ENCODE measurements at regions not wholly inside any gene's neighbourhood (a gene's known extent, or its start where the extent isn't known, plus 50 kb on each side); places are given as distances from the start of the nearest gene placed in this dataset.

DNA sequence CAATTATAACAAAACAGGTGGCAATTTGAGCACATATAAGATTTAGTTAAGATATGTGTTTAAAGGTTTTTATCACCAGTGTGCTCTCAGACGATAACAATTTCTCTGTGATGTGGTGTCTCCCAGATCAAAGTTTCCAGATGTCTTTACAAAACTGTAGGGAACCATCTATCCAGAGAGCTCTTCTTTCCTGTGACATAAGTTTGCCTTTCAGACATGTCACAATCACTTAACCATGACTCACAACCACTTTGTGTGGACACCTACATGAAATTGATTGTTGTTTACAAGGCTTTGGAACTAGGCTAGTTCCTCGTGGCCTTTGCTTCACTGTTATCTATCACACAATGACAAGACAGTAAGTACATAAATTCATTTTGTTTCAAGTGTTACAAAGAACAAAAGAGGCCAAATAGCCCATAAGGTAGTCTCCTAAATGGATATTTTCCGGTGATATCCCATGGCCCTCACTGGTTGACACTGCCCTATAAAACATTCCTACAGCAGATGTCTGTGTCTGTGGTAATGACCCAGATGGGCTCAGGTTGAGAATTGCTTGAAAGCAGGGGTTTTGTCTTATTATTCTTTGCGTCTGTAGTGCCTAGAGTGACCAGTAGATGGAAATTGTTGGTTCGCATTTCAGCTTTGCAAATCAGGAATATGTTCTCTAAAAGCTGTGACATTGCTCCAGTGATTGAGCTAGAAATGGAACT lies 297.8 kb upstream of the FAM241A start:
- Histone ChIP-seq H3K79me2 (ENCODE audit: insufficient read depth, low read length) (no peaks in the 10 kb centered on the region), H3K9me3 (replicated peaks in 1 of 2; ENCODE audit: control insufficient read depth in 1 of 2, insufficient read depth in 1 of 2, low read length in 2 of 2) (no peaks in the 10 kb centered on the region), H3K4me3 (replicated peaks in 1 of 3; ENCODE audit: low read depth in 2 of 3, low read length in 3 of 3) (no peak overlapping the region), H4K20me1 (ENCODE audit: insufficient read depth, low read length) (no peaks in the 10 kb centered on the region), H3K27me3 (ENCODE audit: control insufficient read depth in 2 of 2, insufficient read depth in 2 of 2, low read length in 2 of 2) (no peaks in the 10 kb centered on the region), H3K9ac (ENCODE audit: insufficient read depth, low read length, poor library complexity, severe bottlenecking) (no peak overlapping the region), H3K36me3 (replicated peaks in 1 of 2; ENCODE audit: control insufficient read depth in 1 of 2, insufficient read depth in 2 of 2, low read length in 2 of 2) (no peaks in the 10 kb centered on the region), H3K4me1 (ENCODE audit: control insufficient read depth in 1 of 2, insufficient read depth in 2 of 2, low read length in 2 of 2) (no peaks in the 10 kb centered on the region), H3K27ac (ENCODE audit: low read depth in 1 of 2, low read length in 2 of 2) (no peak overlapping the region), H2AFZ (ENCODE audit: insufficient read depth, low read depth, low read length, poor library complexity, severe bottlenecking) (no peak overlapping the region), H3K4me2 (replicated peaks; ENCODE audit: extremely low read depth, low read length, poor library complexity, severe bottlenecking) (no peak overlapping the region)
- no peak overlapping the region for H3K4me3 Mint-ChIP-seq
- intact Hi-C loops (cut with micrococcal nuclease) = no loop called here
- H3K9me3 Mint-ChIP-seq = peaks cover 0 to 3% (median 0%) of the 10 kb centered on the region in 7 donors
- H3K4me1 Mint-ChIP-seq = no peaks in the 10 kb centered on the region
- TF ChIP-seq, protein P1, sequence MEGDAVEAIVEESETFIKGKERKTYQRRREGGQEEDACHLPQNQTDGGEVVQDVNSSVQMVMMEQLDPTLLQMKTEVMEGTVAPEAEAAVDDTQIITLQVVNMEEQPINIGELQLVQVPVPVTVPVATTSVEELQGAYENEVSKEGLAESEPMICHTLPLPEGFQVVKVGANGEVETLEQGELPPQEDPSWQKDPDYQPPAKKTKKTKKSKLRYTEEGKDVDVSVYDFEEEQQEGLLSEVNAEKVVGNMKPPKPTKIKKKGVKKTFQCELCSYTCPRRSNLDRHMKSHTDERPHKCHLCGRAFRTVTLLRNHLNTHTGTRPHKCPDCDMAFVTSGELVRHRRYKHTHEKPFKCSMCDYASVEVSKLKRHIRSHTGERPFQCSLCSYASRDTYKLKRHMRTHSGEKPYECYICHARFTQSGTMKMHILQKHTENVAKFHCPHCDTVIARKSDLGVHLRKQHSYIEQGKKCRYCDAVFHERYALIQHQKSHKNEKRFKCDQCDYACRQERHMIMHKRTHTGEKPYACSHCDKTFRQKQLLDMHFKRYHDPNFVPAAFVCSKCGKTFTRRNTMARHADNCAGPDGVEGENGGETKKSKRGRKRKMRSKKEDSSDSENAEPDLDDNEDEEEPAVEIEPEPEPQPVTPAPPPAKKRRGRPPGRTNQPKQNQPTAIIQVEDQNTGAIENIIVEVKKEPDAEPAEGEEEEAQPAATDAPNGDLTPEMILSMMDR (IDR thresholded peaks at IDR 0.05) = no peak
- no peak overlapping the region for H3K27ac Mint-ChIP-seq
- DNase-seq = no peak
- no peaks in the 10 kb centered on the region for H3K36me3 Mint-ChIP-seq
- WGBS (ENCODE audit: insufficient coverage) = 89% methylated on average over 1 of the region's 5 CpGs
- H3K27me3 Mint-ChIP-seq (ENCODE audit: low read depth in 3 of 3) = no peaks in the 10 kb centered on the region

DNA sequence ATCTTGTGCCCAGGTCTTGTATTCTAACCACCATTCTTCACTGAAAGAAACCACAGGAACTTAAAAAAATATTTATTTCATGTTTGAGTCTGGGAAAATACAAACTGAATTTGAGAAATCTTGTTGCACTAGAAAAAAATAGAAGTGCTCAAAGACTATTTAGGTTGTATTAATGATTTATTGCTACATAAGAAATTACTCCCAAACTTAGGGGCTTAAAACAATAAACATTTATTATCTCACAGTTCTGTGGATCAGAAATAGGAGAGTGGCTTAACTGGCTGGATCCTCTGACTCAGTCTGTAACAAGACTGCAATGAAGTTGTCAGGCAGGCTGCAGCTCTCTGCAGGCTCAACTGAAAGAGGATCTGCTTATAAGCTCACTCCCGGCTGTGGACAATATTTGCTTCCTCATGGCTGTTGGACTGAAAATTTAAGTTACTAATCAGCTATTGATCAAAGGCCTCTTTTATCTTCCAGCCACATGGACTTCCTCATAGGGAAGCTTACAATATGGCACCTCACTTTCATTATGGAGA lies 295.4 kb upstream of the FAM241A start:
- H3K36me3 ChIP-seq (replicated peaks in 1 of 2; ENCODE audit: control insufficient read depth in 1 of 2, insufficient read depth in 2 of 2, low read length in 2 of 2) = no peaks in the 10 kb centered on the region
- H3K79me2 ChIP-seq (ENCODE audit: insufficient read depth, low read length) = no peaks in the 10 kb centered on the region
- intact Hi-C loops (cut with micrococcal nuclease) = no loop called here

More for the DNA sequence above, 295.4 kb upstream of the FAM241A start:
- no peaks in the 10 kb centered on the region for H3K4me1 ChIP-seq (ENCODE audit: control insufficient read depth in 1 of 2, insufficient read depth in 2 of 2, low read length in 2 of 2)
- H3K27me3 Mint-ChIP-seq (ENCODE audit: low read depth in 3 of 3) = no peaks in the 10 kb centered on the region
- whole genome bisulfite sequencing (ENCODE audit: insufficient coverage) = 78% methylated on average over 1 of the region's 1 CpG
- no peaks in the 10 kb centered on the region for H3K9me3 ChIP-seq (replicated peaks in 1 of 2; ENCODE audit: control insufficient read depth in 1 of 2, insufficient read depth in 1 of 2, low read length in 2 of 2)
- no peaks in the 10 kb centered on the region for H4K20me1 ChIP-seq (ENCODE audit: insufficient read depth, low read length)
- DNase-seq = no peak
- no peak overlapping the region for H3K4me3 ChIP-seq (replicated peaks in 1 of 3; ENCODE audit: low read depth in 2 of 3, low read length in 3 of 3)
- no peak overlapping the region for H3K4me2 ChIP-seq (replicated peaks; ENCODE audit: extremely low read depth, low read length, poor library complexity, severe bottlenecking)
- H3K4me1 Mint-ChIP-seq = no peaks in the 10 kb centered on the region
- peaks cover 0 to 3% (median 0%) of the 10 kb centered on the region in 7 donors for H3K9me3 Mint-ChIP-seq
- no peaks in the 10 kb centered on the region for H3K27me3 ChIP-seq (ENCODE audit: control insufficient read depth in 2 of 2, insufficient read depth in 2 of 2, low read length in 2 of 2)
- no peak overlapping the region for H3K9ac ChIP-seq (ENCODE audit: insufficient read depth, low read length, poor library complexity, severe bottlenecking)
- H3K27ac Mint-ChIP-seq = no peak overlapping the region
- H3K36me3 Mint-ChIP-seq = no peaks in the 10 kb centered on the region
- H2AFZ ChIP-seq (ENCODE audit: insufficient read depth, low read depth, low read length, poor library complexity, severe bottlenecking) = no peak overlapping the region
- H3K27ac ChIP-seq (ENCODE audit: low read depth in 1 of 2, low read length in 2 of 2) = no peak overlapping the region
- TF ChIP-seq, protein P1 (IDR thresholded peaks at IDR 0.05) = no peak
- H3K4me3 Mint-ChIP-seq = no peak overlapping the region

All from CD14-positive monocyte (primary cell).